Activated CD4-positive, alpha-beta T cell treated with anti-CD3 and anti-CD28 coated beads for 24 hours (primary cell): ENCODE measurements at regions not wholly inside any gene's neighbourhood (a gene's known extent, or its start where the extent isn't known, plus 50 kb on each side); places are given as distances from the start of the nearest gene placed in this dataset.
A peak's percentile ranks its signal among the peaks of the same experiment; 100 is the strongest.

Experiments
- DNase-seq, 2 donors: peaks; one replicate each; pipeline ENCODE4 v3.0.0-alpha.2; 2020; ENCODE audit warnings: low read depth in 2 of 2

DNA sequence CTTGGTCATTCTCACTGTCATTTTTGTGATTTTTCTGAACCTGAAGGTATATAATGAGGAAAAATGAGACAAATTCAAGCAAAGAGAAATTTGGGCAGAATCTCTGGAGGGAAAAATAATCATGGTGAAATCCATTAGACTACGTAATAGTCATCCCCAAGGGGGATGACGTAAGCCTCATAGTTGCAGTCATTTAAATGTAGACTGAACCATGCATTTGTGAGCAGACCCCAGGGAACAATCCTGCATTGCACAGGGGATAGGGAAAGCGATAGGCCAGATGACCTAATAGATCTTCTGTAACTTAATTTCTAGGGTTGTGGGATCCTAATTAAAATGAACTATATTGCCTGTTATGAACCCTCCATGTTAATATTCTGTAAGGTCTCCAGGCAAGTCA, 167.4 kb upstream of the C1orf21 start:
- DNase-seq: no peak

GRCh38 chr1:184219883-184220282, 166.9 kb upstream of the C1orf21 start:
- no peak for DNase-seq

GRCh38 chr1:184221087-184221486, 165.7 kb upstream of the C1orf21 start:
- DNase-seq: no peak

DNA sequence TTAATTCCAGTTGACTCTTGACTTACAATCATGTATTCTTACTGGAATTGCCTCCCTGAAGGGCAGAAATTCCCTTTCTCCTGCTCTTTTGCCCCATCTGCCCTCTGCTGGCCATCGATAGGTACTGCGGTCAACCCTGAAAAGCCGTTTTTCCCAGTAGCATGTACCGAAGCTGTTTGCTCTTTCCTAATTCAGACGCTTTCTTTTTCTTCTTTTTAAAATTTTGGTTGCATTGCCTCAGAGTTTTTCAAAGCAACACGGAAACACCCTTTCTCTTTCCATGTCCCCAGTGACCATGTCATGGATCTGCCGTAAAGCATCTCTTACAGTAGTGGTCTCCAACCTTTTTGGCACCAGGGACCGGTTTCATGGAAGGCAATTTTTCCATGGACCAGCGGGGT, 164.2 kb upstream of the C1orf21 start:
- peak; percentile 12 to 25 for DNase-seq

DNA sequence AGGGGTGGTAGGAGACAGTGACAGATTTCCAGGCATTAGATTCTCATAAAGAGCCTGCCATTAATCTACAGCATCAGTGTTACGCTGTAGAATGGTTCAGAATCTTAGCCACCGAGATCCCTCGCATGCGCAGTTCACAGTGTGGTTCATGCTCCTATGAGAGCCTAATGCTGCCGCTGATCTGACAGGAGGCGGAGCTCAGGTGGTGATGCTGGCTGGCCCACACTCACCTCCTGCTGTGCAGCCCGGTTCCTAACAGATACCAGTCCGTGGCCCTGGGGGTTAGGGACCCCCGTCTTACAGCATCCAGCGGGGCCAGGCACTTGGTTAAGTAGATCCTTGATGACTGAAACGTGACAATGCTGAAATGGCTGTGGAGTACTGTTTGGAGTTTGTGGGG, 163.6 kb upstream of the C1orf21 start:
- no peak for DNase-seq

DNA sequence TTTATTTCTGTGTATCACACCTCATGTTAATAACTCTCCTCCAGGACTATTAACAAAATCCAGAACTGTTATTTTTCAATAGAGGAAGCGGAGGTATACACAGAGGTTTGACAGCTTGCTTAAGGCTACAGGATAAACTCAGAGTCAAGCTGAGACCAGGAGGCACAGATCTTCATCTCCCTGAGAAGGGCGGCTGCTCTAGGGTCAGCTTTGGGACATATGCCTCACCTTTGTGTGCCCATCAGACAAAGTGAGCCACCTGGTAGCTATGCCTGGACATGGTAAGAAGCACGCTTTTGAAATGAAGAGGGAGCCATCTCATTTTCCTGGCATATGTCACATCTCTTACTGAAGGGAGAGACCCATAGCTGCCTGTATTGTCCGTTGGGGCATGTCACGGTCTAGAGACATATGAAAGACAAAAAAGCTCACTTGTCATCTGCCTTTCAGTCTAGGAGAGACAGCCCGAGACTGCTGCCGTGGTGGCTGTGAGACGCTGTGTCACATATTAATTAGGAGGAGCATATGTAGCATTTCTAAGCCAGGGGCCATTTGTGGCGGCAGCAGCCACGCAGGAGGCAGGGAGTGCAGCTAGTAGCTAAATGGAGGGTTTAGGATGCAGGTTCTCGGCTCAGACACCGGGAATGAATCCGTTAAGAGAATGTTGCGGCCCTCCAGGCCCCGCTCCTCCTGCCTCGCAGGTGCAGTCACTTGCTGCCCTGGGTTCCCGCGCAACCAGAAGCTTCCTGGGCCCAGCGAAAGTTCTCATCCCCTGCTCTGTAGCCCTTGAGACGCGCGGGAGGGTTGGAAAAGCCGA, 161.3 kb upstream of the C1orf21 start:
- no peak for DNase-seq

- DNase-seq: no peak
These were observed 160.7 kb upstream of the C1orf21 start for GRCh38 chr1:184226100-184226487.

GRCh38 chr1:184228558-184228957, 158.3 kb upstream of the C1orf21 start:
- DNase-seq: no peak

GRCh38 chr1:184237588-184237987, 149.2 kb upstream of the C1orf21 start:
- no peak for DNase-seq

DNA sequence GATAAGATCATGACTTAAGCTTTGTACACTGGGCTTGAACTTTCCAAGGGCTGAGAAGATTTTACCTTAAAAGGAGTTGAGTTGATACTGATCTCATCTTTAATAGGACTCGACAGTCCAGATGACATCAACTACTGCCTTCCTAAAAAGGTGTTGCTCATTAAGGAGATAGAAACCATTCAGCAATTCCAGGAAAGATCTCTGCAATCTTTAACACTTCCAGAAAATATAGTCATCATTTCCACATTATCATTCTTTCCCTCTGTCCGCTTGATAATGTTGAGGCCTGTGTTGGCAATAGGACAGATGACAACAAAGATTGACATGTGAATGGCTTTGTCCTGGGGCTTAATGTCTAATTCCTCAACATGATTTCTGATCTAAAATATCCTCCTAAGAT, 145.4 kb upstream of the C1orf21 start:
- DNase-seq: no peak

DNA sequence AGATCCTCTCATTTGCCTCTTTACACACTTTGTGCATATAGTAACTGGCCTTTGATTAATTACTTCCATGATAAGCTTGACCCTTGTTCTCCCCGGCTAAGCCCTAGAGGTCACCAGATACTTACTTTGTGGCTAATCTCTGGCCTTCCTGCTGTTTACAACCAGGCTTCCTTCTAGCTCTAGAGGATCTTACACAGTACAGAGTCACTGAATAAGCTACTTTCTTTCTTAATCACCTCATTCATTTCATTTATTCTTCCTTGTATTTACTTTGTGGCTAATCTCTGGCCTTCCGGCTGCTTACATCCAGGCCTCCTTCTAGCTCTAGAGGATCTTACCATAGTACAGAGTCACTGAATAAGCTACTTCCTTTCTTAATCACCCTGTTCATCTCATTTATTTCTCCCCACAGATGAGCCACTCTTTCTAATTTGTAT, 144.3 kb upstream of the C1orf21 start:
- DNase-seq: no peak

- DNase-seq: no peak
These were observed 141.9 kb upstream of the C1orf21 start for GRCh38 chr1:184244962-184245361.

DNA sequence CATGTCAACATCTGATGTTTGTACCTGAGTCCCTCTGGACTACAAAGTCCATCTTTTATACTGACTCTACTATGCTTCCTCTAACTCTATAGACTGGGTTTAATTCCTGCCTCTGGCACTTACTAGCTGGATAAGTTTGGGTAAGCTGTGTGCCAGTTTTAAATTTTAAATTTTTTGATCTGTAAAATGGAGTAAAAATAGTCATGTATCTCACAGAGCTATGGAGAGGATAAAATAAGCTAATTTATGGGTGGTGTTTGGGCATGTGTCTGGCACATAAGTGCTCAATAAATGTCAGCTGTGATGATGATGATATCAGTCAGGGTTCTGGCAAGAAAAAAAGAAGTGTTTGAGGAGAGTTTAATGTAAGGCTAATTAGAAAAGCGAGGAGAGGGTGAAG, 139.2 kb upstream of the C1orf21 start:
- no peak for DNase-seq

GRCh38 chr1:184253921-184254320, 132.9 kb upstream of the C1orf21 start:
- DNase-seq: no peak

DNA sequence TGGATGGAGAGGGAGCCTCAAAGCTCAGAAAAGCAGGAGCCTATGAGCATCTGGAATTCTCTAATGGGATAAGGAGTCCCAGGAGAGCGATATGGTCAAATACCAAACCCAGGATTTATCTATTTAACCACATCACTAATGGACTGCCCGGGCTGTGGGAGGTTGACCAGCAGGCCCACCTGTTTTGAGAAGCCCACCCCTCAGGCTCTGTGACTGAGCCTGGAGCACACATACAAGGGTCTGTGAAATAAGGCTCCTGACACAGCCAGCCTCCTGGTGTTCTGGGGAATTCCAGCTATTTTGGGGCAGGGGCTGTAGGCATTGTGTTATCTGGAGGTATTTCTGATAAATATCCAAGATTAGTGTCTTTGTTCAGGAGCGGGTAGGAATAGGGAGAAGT, 132.0 kb upstream of the C1orf21 start:
- DNase-seq: no peak

DNA sequence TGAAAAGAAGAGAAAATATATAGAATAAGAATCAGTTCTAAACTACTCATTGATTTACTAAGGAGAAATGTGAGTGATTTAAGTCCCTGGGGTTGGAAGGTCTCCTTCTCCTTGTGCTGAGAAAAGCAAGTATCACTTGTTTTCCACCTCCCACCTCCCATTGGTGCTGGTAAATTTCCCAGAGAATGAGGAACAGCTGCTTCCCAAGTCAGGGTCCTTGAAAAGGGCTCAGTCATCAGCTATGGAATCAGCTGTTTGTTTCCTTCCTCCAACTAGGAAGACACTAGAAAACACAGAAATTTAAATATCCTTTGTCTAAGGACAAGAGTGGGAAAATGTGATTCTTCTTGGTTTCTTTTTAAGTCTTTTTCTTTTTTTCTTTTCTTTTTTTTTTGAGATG, 131.3 kb upstream of the C1orf21 start:
- DNase-seq: no peak

GRCh38 chr1:184257873-184258272, 129.0 kb upstream of the C1orf21 start:
- no peak for DNase-seq

GRCh38 chr1:184258525-184258924, 128.3 kb upstream of the C1orf21 start:
- no peak for DNase-seq

DNA sequence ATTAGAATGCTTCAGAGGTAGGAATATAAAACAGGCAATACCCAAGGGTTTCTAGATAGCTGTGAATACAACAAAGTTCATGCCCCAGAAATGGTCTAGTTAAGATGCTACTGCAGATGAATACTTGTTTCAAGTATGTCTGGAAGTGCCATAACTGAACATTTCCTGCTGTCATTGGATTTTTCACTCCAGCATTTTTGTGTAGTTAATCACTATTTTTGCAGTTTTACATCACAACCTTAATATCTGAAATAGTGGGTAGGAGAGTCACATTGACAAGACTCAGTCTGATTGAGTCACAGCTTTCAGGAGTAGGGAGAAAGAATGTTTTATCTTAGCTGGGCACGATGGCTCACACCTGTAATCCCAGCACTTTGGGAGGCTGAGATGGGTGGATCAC, 126.4 kb upstream of the C1orf21 start:
- no peak for DNase-seq

DNA sequence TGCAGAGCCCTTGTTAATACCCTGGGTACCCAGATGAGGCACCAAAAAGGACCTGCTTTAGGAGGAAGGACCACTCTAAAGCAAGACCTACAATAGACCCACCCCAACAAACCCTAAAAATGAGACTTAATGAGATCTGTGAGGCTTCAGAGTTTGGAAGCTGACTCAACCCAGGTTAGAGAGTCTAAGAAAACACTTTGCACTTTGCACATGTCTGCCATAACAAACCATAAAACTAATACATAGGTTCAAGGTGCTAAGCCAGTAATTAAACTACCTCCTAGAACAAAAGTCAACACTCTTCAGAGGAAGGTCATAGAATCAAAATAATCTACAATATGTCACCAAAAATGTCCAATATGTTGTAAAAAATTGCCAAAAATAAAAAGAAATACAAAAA, 124.7 kb upstream of the C1orf21 start:
- no peak for DNase-seq

- DNase-seq: no peak
These were observed 119.1 kb upstream of the C1orf21 start for GRCh38 chr1:184267747-184268146.

DNA sequence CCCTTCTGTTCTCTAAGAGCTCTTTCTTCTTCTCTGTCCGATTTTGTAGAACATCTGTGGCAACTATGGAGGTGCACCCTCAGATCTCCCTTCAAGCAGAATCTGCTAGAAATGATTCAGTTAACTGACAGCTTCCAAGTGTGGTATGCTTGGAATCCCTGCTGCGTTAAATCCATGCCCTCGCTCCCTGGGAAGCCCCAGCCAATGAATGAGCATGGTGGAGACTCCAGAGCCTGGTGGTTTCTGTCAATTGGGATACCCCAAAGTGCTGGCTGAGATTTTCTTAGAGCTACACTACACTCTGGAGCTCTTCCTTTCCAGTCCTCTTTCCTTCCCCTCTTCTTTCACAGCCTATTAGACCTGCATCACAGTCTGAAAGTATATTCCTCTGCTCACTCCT, 116.3 kb upstream of the C1orf21 start:
- no peak for DNase-seq

DNA sequence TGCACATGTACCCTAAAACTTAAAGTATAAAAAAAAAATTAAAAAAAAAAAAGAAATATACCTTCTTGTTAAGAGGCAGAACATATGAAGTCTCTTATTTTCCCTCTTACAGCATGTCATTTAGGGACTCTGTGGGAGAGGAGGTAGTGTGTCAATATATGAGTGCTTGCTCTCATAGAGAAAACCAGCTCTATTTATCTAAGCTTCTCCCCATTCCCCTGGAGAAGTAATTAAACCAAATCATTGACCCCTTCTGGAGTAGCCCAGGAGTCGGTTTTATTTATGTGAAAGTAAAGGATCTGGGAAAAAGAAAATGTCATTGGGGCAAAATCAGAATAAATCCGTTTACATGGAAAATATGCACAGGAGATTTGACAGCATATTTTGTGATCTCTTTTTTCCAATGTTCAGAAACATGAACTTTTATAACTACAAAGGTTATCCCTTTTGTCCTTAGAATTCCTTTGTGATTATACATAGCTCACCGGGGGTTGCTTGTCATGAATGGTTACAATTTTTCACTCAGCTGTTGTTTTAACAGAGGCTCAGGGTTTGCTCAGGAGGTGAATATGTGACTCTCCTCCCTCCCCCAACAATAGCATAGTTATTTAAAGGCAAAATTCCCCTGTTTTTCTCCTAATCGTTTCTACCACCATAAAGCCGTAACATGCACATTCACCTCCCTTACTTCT, 114.5 kb upstream of the C1orf21 start:
- DNase-seq: no peak
